GM18502 (cell line): ENCODE measurements at regions not wholly inside any gene's neighbourhood (a gene's known extent, or its start where the extent isn't known, plus 50 kb on each side); places are given as distances from the start of the nearest gene placed in this dataset.

ENCODE experiments used
- ATAC-seq: cut with Tn5 transposase; IDR thresholded peaks from one replicate; pipeline ENCODE4 v1.9.1; 2021; ENCODE audit warnings: mild to moderate bottlenecking; ENCODE audit not compliant: unreplicated experiment, poor library complexity

DNA sequence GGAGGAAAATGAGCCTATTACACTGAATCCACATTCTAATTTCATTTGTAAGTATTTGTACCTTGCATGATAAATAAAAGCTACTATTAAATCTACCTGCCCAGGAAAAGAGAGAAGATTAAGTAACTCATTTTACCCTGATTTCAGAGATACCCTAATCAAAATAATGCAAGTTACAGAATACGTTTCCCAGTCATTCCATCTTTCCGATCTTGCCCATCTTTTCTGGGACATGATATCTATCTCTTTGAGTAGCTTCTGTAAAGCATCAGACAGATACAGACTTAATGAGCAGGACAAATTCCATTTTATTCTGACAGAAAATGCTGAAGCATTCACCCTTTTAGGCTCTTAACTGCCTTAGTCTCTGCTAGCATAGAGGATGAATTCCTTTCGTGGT lies 56.6 kb downstream of the SPRY2 start:
- no peak for ATAC-seq

DNA sequence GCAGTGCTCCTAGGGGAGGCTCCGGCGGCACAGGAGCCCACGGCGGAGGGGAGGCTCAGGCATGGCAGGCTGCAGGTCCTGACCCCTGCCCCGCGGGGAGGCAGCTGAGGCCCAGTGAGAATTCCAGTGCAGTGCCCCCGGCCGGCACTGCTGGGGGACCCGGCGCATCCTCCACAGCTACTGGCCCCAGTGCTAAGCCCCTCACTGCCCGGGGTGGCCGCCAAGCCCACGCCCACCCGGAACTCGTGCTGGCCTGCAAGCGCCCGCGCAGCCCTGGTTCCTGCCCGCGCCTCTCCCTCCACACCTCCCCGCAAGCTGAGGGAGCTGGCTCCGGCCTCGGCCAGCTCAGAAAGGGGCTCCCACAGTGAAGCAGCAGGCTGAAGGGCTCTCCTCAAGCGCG lies 62.2 kb downstream of the SPRY2 start:
- no peak for ATAC-seq

DNA sequence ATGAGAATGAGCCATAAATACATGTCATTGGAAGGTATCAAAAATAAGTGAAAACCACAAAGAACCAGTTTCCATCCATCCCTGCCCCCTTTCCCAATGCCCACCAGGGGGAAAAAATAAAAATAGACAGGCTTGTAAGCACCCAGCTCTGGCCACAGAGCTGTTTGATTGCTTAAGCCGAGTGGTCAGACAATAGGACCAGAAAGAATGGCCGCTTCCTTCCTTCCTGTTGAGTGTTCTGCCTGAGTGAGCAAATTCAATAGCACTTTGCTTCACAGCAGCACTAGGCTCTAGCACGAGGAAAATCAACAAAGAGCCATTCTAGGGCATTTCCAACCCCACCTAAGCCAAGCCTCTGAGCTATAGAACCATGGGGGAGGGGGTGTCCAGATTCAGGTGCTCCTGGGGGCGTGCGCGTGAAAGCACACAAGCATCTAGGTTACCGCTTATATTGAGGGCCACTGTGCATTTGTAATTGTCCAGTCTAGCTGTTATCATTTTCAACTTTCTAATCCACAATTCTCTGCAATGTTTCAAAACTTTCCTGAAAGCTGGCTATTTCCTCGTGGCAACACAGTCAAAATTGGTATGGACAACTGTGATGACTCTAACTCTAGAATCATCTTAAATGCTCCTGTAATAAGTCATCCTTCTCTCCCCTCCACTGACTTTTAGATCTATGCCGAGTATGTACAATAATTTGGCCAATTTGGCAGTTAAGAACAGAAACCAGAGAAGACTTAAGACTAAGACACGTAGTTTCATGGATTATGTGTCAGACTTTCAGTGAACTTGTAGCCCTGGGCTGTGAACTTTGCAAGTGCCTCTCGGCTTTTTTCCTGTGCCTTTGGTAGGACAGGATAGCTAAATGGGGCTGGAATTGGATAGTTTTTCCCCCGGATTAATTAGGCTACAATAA lies 64.3 kb downstream of the SPRY2 start:
- no peak for ATAC-seq

DNA sequence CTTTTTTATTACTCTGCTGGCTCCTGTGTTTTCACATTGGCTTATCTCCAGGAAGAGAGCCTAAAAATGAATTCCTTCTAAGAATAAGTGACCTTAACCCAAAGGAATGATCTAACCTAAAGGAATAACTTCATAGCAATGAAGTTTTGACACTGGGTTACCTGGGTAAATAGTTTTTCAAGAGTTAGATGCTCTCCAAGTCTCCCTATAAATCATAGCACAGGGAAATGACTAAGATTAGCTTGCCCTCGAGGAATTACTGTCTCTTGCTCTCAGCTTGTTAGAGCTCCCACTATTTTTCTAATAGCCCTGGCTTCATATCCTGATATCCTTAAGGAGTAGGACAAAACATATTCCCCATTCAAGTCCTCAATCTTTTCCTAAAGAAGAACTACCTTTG lies 66.3 kb downstream of the SPRY2 start:
- no peak for ATAC-seq

DNA sequence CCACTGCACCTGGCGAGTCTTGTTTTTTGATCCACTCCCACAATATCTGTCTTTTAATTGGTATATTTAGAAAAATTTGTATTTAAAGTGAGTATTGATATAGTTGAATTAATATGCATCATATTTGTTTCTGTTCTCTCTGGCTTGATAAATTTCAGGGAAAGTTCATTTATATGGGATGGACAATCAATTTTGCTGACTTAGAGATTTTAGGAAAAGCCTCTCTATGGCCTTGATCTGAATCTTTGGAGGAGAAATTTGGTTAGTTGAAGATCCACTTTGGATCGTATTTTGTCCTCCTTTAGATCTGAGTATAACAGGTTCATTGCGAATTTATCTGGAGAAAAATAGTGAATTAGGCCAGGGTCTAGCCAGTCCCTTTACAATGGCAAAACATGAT lies 67.2 kb downstream of the SPRY2 start:
- ATAC-seq: no peak

DNA sequence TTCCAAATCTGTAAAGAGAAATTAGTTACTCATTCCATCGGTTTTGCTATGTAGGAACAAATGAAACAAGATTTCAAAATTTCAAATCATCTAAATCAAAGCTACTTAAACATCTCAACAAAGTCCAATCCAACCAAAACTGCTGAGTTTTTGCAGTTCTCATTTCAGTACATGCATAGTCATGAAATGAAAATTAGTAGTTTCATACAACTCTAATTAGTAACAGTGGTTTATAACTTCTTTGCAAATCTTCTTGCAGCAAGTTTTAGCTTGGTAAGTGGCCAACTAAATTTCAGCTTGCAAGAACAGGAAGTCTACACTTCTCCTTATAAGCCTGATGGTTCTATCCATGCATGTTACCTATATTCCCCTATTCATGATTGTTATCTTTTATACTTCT lies 75.6 kb downstream of the SPRY2 start:
- no peak for ATAC-seq

DNA sequence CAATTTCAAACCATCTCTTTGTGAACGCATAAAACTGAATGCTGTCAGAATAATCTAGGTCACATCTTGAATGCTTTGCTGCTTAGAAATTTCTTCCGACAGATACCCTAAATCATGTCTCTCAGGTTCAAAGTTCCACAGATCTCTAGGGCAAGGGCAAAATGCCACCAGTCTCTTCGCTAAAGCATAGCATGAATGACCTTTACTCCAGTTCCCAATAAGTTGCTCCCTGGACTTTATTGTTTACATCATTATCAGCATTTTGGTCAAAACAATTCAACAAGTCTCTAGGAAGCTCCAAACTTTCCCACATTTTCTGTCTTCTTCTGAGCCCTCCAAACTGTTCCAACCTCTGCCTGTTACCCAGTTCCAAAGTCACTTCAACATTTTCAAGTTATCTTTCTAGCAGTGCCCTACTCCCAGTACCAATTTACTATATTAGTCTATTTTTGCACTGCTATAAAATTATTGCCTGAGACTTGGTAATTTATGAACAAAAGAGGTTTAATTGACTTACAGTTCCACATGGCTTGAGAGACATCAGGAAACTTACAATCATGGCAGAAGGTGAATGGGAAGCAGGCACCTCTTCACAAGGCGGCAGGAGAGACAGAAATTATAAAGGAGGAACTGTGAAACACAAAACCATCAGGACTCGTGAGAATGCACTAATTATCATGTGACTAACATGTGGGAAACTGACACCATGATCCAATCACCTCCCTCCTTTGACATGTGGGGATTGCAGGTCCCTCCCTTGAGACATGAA lies 77.0 kb downstream of the SPRY2 start:
- ATAC-seq: no peak

DNA sequence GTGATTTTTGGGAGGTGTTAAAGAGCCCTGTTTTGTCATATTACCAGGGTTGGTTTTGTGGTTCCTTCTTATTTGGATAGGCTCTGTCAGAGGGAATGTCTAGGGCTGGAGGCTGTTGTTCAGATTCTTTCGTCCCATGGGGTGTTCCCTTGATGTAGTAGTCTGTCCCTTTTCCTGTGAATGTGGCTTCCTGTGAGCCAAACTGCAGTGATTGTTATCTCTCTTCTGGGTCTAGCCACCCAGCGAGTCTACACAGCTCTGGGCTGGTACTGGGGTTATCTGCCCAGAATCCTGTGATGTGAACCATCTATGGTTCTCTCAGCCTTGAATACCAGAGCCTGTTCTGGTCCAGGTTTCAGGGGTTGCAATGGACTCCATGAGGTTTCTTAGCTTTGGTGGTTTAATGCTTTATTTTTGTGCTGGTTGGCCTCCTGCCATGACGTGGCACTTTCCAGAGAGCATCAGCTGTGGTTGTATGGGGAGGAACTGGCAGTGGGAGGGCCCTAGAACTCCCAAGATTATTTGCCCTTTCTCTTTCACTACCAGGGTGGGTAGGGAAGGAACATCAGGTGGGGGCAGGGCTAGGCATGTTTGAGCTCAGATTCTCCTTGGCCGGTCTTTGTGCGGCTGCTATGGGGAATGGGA lies 78.8 kb downstream of the SPRY2 start:
- no peak for ATAC-seq

DNA sequence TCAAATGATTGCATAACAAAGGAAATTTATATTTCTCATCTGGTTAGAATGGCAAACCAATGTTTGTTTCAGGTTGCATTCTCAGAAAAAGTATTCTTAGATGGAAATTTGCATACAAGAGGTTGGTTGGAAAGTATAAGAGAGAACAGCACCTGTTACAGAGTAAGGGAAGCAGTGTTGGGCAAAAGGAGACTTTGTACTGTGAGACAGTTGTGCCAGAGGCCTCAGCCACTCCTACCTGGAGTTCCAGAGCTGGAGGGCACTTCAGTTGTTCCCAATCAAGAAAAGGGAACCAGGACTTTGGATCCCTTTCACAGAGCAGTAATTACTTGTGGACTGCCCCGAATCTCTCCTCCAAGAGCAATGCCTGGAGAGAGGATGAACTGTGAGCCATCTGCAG lies 81.8 kb downstream of the SPRY2 start:
- peak; percentile 62 for ATAC-seq

DNA sequence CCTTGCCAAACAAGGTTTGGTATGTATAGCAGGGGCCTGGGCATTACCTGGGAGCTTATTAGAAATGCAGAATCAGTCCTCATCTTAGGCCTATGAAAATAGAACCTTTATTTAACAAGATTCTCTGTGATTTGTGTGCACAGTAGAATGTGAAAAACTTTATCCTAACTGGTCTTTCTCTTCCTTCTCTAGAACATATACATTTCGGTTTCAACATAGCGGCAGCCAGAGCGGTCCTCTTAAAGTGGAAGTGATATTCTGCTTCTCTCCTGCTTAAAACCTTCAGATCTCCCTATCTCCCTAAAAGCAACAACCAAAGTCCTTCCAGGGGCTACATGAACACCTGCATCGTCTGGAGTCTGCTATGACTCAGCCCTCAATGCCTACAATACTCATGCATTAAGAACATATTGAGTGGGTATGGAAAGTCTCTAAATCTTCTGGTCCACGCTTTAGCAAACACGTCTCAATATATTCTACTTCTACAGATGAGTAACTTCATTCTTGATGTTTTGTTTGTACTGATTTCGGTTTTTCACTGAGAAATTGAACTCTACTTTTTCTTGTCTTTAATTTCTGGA lies 84.5 kb downstream of the SPRY2 start:
- peak; percentile 78 for ATAC-seq

DNA sequence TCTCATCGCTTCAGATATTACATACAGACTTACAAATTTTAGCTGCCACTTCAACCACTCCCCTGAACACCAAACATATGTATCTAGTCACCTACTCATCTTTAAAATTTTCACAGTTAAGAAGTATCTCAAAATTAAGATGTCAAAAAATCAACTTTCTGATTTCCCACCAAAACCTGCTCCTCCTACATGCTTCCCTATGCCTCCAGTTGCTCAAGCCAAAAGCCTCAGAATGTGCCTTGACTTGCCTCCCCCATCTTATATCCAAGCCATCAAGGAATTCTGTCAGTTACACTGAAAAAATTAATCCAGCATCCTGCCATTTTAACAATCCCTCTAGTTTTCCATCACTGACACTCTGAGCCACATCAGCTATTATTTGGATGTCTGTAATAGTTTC lies 85.0 kb downstream of the SPRY2 start:
- no peak for ATAC-seq

DNA sequence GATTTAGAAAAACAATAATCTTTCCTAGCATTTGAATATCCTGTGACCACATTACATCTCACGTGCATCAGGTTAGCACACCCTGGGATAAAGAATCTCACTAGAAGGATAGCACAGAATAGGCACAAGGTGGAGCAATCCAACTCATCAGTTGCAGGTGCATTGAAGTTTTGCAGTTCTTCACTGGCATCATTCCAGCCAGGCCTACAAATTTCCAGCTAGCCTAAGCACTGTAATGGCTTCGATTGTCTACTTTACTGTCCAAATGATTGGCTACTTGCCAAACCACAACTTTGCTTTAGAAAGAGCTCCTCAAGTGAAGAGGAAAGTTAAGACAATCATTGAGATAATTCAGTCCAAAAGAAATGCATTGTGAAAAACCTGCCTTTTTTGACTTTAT lies 89.5 kb downstream of the SPRY2 start:
- ATAC-seq: no peak

DNA sequence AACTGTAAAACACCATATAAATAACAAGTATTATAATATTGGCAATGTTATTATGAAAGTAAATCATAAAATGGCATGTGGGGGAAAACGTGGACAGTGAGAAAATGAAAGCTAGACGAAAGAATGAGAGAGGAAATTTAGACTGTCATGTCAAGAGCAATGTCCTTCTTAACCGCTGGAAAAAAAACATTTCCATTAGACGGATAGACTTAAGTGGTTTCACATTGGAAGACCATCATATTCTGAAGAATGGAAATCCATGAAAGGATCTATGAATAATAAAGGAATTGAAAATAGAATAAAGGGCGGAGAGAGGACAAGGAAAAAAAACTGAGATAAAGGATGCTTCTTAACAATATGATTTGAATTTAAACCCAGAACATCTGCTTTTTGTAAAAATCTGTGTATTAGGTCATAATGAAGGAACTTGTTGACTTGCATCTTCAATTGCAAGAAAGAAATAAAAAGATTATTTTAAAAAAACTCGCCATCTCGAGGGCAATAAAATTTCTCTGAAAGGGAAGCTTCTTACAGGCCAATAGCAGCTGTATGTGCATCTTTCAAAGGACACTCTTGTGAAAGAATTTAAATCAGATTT lies 90.6 kb downstream of the SPRY2 start:
- ATAC-seq: no peak

DNA sequence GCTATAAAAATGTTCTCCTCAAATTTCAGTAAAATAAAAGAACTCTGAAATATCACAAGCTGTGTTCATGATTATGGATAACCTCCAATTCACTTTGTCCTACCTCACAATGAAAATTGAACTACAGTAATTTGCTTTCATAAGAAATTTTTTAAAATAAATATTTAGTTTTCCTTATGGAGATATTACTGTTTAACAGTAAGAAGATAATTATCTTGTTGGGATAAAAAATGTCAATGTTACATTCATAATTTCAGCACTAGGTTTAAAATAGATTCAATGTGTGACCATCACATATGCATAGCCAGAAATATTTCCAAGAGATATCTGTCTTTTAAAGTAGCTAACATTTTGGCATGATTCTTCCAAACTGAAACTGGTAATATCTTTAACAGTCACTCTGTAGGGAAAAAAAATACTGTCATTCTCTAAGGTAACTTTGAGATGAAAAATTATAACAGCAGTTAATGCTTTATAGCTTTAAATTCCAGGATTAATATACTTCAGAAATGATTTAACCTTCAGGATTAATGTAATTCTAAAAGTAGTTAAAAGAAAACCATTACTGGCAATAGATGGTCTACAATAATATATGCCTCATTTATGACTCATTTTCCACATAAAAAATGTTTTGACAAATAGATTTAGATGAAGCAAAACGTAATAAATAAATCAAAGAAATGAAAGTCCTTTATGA lies 91.3 kb downstream of the SPRY2 start:
- ATAC-seq: no peak

DNA sequence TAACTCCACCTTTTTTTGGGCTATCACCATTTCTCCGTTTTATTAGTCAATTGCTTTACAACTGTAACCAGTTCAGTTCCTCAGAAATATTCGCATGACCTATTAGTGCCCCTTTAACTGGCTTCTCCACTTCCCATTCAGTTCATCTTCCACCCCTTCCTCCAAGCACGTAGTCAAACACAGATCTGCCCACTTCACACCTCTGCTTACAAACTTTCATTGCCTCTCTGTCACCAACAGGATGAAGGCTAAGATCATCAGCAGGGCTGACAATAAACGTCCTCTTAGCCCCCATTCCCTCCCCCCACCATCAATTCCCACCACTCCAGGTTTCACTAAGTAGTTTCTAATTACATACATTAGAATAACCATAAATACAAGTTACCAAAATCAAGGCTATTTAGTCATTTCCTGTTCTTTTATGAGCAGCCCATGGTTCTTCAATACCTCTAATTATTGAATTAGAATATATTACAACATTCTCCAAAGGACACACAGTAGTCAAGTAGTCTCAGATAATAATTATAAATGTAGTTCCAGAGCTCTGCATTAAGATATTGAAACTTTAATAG lies 95.7 kb downstream of the SPRY2 start:
- ATAC-seq: no peak

DNA sequence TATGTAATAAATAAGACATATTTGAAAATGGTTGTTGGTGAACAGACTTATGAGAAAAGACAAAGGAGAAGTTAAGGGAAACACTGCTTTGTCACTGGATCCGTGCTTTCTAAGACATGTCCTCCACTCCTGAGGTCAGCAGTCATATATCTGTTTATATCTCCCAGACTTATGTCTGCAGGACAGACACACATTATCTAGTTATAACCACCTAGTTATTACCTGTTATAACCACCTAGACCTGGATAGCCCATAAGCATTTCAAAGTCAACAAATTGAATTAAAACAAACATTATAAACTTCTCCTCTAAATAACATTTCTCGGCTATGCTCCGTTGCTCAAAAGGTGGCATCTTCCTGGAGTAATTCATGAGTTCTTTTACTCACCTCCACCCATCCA lies 96.4 kb downstream of the SPRY2 start:
- no peak for ATAC-seq

DNA sequence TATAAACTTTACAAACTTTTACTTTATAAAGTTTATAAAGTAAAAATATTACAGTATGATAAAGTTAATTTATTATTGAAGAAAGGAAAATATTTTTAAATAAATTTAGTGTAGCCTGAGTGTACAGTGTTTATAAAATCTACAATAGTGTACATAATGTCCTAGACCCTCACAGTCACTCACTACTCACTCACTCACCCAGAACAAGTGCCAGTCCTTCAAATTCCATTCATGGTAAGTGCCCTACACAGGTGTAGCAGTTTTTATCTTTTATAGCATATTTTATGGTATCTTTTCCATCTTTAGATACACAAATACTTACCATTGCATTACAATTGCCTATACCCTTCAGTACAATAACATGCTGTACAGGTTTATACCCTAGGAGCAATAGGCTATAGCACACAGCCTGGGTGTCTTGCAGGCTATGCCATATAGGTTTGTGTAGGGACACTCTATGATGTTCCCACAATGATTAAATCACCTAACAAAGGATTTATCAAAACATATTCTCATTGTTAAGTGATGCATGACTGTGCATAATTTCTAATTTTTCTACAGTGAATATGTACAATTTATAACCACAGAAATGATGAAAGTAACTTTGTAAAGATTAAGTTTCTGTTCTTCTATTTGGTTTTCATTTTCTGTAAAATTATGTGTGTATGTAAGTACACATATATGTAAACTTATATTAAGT lies 98.0 kb downstream of the SPRY2 start:
- ATAC-seq: no peak

DNA sequence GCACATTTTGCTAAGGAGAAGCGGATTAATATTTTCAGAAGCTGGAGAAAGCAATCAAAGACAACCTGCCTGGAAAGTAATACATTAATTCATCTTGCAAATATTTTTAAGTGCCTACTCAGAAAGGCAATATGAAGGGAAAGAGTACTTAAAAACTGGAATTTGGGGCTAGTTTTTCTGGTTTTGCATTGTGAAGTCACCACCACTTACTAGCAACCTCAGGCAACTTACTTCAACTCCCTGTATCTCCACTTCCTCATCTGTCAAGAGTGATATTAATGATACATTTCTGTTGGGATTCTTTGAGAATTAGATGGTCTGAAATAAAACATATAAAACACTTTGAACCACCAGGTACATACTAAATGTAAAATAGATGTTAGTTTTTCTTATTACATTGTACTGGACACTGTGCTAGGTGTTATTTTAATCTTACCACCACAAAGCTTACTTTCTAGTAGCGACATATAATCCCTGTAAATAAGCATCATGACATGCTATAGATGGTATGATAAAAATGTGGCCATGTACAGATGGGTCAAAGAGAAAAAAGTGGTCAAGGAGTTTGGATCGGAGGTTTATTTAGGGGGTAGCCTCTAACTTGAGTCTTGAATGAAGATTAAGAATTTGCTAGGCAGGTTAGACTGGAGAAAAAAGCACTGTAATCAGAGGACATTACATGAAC lies 101.2 kb downstream of the SPRY2 start:
- no peak for ATAC-seq
